HL-60/S4 treated with phorbol 12-myristate 13-acetate at 8.2 ng/mL for 4 days and 3 days (cell line): ENCODE measurements at regions not wholly inside any gene's neighbourhood (a gene's known extent, or its start where the extent isn't known, plus 50 kb on each side); places are given as distances from the start of the nearest gene placed in this dataset.

Source experiments
- in situ Hi-C: fragments of 300-500 bp; cut with MboI; formaldehyde crosslinking; loops from 2 replicates; pipeline ENCODE4 v1.15.0; 2022; ENCODE audit warnings: low sequenced_read_pairs

DNA sequence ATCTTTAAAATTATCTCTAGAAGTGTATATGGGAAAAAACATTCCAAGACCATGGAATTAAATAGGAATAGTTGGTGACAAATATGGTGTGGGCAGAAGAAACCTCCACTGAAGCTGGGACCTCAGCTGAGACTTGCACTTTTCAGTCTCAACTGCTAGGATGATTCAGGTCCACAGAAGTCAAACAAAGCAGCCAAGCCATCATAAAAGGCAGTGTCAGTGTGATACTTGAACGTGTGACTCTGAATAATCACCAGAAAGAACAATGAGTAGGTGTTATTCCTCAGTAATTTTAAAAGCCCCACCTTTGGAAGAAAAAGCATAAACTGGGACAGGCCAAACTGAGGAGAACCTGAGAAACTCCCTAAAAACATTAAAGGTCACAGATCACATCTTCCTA, 90.7 kb downstream of the ZNF281 start:
- in situ Hi-C loops = no loop called here

DNA sequence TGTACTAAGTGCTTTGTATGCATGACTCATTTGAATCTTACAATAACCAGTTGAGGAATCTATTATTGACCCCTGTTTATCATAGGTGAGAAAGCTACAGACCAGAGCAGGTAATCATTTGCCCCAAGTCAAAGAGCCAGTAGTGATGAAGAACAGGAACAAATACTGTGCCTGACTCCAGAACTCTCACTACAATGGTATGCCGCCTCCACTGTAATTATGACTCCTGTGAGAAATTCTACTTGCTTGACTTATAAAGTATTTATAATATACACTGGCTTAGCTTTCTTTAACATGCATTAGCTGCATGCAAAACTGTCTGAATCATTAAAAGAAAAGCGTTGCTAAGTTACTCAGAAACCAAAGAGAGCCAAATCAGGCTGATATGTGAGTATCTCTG, 92.6 kb downstream of the ZNF281 start:
- in situ Hi-C loops = no loop called here

DNA sequence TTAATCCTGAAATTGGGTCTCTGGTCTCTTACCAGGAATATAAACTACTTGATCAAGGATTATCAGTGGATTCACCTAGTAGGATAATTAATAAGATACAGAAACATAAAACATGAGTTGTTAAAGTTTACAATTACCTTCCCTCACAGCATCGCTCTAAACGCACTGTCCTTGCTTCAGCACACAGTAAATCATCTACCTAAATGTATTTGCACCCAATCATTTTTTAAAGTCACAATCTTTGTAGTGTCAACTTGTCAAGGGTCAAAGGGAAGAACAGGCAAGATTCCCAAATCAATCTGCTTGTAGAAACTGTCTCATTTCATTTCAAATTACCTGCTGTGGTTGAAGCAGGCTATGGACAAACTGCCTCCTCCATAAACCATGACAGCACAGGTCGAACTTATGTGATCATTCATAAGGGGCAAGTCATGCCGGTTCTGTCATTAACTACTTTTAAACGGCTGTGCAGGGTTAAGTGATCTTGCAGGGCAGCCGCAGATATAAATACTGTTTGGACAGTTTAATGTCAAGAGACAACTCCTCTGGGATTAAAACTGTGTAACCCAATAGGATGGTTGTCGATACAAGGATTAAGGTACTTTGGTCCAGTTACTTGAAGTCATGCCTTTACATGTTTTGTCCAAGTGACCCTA, 93.6 kb downstream of the ZNF281 start:
- in situ Hi-C loops = no loop called here

DNA sequence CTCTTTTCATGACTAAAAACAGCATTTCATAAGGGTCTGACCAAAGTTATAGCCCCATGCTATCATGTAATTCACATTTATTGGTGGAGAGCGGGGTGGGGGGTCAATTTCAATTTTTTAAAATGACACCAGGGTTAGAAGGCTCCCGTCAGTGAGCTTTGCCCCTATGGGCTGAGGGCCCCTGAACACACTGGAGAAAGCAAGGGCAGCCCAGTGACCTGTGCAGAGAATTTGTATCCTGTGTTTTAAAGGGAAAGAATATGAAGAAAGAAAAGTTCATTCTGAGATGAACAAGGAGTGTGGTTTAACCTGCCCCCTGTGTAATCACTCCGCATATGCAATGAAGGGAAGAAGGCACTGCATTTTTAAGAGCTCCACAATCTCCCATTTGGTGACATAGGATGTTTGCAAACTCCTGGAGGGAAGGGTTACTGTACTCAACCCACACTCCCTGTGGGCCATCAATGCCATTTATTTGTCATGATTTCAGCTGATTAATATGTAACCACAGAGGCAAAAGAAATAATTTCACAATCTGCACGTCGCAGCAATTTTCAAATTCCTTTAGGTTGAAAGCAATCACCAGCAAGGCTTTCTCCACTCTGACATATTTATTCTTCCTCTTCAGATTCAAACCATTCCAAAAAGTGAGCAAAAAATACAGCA, 95.6 kb downstream of the ZNF281 start:
- in situ Hi-C loops = no loop called here

DNA sequence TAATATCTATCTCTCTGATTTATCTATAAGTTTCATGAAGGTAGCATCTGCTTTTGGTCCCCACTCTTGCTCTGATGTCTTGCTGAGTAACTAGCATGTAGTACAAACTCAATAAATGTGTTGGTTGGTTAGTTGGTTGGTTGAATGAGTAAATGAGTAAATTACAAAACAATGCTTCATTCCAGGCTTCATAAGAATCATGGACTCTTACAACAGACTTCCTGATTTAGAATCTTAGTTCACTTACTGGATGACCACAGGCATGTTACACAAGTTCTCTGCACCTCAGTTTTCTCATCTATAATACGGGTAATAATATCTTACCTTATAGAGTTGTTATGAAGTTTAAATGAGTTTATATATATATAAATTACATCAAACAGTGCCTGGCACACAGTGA, 98.6 kb downstream of the ZNF281 start:
- in situ Hi-C loops = no loop called here

DNA sequence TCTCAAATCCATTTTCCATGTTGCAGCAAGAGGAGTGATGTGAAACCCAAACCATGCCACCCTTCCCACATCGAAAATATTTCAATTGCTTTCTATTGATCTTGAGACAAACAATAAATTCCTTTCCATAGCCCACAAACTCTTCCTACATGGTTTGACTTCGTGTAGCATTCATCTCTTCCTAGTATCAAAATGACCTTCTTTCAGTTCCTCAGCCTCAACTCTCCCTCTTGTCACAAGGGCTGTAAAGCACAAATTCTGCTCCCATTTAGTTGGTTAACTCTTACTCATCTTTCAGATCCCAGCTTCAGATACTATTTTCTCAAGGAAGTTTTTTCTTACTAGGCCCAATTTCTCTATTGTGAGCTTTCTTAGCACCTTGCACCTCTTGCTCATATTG, 99.0 kb downstream of the ZNF281 start:
- in situ Hi-C loops = no loop called here

DNA sequence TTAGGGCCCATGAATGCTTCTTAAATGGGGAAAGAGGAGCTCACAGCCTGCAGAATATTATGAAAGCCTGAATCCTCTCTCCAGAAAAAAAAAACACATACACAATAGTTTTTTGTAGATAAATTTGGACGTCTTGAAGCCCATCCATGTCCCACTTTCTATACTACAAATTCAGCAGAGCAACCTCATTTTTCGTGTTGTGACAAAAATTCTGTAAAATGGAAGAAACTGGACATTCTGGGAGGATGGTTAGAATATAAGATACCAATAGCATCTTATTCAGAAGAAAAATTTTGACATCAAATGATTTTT, 102.1 kb downstream of the ZNF281 start:
- in situ Hi-C loops = no loop called here

DNA sequence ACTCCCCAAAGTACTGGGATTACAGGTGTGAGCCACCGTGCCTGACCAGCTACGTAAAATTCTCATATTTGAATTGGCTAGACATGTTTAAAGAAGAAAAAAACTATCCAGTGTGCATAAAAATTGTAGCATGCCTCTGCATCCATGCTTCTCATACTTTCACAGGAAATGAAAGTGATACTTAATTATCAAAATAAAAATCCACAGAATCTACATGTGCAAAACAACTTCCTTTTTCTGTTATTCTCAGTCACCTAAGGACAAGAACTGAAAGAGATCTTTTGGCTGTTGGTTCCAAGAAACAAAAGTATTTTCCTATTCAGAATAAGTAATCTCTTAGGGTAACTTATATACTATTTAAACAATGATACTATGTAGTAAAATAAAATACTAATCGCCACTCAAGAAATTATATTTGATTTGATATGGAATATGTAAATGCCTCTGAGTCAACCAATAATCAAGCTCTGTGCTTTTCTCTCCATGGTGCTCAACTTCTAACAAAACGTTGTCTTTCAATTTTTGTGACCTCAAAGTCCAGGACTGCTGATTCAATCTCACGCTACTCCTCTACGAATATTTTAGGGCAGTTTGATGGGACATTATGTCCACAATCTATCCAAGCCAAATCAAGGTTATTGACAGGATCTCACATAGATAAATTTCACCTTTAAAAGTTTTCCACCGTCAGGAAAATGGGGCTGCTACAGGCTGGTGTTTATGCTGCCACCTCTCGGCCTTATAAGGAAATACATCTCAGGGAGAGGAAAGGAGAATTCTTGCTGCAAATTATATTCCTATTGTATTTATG, 102.7 kb downstream of the ZNF281 start:
- in situ Hi-C loops = no loop called here

DNA sequence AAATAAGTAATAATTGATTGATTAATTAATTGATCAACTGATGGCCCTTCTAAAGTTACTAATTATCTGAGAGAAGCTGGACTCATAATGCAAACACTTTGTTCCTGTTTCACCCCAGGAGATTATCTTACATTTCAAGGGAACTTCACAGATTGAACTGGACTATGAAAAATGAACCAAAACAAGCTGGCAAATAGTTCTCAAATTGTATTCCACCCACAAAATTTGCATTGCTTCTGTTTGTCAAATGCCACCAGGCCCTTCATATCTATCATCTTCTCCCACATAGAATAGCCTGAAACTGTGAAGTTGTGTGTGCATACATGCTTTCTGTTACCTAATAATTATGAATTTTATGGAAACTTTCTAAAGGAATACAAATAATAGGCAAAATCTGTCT, 104.0 kb downstream of the ZNF281 start:
- in situ Hi-C loops = no loop called here

DNA sequence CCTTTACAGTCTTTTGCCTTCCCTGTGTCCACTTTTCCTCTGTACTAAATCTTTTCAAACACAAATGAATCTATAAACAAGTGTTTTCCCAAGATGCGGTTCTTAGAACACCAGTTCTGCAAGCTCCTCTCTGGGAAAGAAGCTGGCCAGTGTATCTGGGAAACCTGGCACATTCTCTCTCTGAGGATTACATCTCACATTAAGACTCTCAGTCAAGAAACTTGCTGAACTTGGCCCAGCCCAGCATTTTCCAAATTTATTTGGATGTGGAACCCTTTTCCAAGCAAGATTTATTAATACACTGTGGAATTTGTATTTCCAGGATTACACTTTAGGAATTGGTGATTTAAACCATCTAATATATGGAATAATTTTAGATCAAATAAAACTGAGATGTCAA, 105.7 kb downstream of the ZNF281 start:
- in situ Hi-C loops = no loop called here

DNA sequence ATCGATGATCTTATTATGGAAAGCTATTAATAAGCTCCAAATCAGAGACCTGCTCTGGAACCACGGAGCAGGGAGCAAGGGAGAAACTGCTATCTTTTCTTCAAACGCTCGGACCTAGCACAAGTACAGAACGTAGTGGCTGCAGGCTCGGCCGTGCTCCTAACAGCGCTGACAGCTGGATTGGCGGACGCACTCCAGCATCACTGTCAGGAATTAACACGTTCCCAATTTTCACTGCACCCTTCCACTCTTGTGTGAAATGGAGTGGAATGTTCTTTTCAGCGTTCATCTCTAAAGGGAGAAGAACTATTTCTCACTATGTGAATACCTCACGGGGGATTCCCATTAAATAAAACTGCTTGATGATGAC, 106.9 kb downstream of the ZNF281 start:
- in situ Hi-C loops = no loop called here

DNA sequence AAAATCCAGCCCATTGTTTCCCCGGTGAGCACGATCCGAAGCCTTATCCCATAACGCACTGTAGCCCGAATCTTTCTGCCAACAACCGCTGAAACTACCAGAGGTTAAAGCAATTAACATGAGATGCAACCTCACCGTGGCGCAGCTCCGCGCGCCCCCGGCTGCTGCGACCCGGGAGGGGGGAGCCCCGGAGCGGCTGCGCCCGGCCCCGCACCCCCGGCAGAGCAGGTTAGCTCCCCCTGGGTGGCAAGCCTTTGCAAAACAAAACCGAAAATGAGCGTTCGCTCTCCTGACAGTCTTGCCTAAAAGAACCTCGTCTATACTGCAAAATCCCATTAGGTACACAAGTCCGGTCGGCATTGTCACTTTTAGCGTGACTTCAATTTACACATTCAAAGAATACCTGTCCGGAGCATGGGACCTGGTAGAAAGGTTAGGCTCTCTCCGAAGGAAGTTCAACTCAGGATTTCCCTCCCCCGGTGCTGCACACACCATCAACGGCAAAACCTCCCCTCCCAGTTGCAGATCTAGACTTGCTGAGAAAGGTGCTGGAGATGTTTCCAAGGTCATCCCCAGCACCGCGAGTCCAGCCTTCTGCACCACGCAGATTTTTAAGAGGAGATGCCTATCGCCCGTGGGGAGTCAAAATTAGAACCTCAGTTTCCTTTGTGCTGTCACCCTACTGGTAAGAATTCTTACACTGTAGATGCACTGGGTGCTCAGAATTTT, 107.5 kb downstream of the ZNF281 start:
- in situ Hi-C loops = no loop called here

DNA sequence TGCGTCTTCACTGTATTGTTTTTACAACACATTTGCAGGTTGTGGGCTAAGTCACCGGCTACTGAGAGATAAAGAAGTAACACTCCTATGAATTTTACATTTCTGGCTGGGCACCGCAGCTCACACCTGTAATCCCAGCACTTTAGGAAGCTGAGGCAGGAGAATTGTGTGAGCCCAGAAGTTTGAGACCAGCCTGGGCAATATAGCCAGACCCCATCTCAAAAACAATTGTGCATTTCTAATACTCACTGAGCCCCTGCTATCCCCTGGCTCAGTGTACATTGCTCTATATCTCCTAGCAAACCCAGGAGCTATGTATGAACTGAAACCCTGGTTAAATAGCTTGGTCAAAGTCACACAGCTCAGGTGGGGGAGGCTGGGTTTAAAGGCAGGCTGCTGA, 108.7 kb downstream of the ZNF281 start:
- in situ Hi-C loops = no loop called here

DNA sequence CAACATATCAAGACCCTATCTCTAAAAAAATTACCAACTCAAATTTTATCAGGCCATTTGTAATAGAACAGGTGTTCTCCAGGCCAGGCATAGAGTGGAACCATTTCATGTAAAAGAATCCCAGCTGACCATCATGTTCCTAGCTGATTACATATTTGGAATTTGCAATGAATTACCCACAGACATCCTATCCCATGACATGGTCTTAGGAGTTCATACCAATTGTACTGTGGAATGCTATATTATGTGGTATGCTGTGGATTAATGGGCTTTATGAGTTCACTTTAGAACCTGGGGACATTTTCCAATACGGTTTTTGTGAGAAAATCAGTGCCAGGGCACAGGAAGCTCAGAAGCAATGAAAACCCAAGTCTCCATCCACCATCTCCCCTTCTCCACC, 110.3 kb downstream of the ZNF281 start:
- in situ Hi-C loops = loop anchor here (25.0 kb wide), 2 partner anchors 188 to 612 kb away; no protein-coding TSS in a partner anchor

DNA sequence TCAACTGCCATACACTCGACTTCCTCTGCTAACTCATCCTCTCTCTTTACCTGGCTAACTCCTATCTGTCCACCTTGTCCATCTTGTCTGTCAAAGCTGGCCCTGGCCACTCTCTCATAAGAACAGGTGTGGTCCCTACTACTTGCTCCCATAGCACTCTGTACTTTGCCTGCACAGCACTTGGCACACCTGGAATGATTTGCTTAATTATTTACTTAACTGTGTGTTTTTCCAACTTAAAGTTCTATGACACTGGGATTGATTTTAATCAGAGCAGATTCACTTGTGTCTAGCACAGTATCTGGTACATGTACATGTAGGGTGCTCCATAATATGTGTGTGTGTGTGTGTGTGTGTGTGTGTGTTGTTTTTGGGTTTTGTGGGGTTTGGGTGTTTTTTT, 111.6 kb downstream of the ZNF281 start:
- in situ Hi-C loops = loop anchor here (25.0 kb wide), 2 partner anchors 189 to 611 kb away; no protein-coding TSS in a partner anchor

DNA sequence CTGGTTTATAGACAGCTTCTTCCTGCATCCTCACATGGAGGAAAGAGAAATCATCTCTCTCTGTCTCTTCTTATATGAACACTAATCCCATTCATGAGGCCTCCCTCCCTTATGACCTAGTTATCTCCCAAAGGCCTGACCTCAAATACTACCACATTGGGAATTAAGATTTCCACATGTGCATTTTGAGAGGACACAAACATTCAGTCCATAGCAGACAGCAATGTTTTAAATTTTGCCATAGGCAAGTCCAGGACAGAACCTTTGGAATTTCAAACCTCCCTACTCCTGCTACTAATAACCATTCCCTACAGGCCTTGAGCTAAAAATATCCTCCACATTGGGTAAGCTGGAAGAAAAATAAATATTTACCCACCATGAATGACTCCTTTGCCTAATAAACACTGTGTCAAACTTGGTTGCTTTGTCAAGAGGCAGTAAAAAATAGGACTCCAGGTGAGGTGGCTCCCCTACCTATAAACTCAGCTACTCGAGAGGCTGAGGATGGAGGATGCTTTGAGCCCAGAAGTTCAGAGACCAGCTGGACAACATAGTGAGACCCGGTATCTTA, 113.7 kb downstream of the ZNF281 start:
- in situ Hi-C loops = loop anchor here (25.0 kb wide), 2 partner anchors 191 to 609 kb away; no protein-coding TSS in a partner anchor

DNA sequence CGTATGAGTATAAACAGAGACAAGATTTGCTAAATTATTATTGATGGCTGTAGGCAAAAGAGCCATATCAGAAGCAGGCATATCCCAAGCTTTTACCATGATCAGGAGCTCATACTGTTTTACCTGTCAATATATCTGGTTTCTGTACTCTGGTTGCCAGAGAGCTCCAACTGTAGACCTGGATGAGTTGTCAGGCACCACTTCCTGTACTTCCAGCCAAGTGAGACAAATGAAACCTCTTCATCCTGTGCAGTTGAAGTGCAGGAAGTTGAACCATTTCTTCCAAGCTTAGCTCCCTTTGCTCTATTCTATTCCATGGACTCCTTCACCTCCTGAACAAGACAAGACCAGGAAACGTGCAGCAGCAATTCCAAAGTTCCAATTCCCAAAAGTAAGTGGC, 115.6 kb downstream of the ZNF281 start:
- in situ Hi-C loops = loop anchor here (25.0 kb wide), 2 partner anchors 193 to 607 kb away; no protein-coding TSS in a partner anchor

DNA sequence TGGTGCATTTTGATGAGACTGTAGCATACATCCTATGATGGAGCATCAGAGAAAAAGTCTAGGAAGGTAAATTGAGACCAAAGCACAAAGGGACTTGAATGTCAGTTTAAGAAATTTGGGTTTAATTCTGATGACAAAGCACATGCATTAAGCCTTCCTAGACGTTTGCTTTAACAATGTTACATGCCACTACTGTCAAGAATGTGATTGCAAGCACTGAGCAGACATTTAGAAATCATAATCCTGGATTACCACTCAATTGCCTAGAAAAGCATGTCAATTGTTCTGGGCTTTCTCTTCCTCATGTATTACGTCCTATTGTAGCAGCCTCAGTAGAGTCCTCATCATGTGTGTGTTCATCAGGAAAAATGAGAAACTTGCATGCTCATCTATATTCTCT, 117.1 kb downstream of the ZNF281 start:
- in situ Hi-C loops = loop anchor here (25.0 kb wide), 2 partner anchors 195 to 605 kb away; no protein-coding TSS in a partner anchor

DNA sequence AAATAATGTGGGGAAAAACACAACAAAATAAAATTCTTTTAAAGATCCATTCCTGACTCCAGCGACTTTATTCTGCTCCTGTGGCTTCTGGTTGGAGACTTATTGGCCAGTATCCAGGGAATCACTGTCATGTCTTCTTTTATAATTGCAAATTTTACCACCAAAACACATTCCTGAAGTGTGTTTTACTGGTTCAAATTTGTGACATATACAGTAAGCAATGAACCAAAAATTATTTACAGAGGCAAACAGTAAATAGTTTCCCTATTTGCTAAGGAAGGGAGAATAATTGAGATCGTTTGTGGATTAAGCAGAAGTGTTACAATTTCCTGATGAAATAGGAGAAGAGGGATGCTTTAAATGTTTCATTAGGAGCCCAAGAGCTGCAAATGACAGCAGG, 118.7 kb downstream of the ZNF281 start:
- in situ Hi-C loops = loop anchor here (25.0 kb wide), 2 partner anchors 196 to 604 kb away; no protein-coding TSS in a partner anchor

DNA sequence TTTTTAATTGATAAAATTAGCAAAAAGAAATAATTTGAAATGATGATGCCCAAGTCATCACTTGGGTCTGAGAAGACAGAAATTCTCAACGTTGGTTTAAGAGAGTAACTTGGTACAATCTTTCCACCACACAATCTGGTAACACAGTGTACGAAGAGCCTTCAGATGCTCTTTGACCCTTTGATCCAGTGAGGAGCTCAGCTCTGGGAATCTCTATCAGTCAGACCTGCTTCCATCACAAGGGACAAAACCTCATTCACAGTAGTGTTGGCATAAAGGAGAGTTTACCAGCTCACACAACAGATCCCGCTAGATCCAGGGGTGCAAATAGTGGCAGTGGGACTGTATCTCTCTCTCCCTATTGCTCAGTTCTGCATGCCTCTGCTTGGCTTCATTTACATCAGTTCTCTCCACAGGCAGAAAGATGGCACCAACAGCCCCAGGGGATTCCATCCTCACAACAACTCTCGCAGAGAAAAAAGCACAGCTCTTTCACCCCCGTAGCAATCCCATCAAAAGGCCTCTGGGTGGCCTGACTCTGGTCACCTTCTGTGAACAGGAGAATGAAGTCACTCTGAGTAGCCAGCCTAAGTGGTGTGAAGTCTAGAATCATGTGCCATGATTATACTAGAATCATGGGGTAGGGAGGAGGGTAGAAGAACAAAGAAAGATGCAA, 119.7 kb downstream of the ZNF281 start:
- in situ Hi-C loops = loop anchor here (25.0 kb wide), 2 partner anchors 197 to 603 kb away; no protein-coding TSS in a partner anchor
